Calu3 (cell line): ENCODE measurements at regions not wholly inside any gene's neighbourhood (a gene's known extent, or its start where the extent isn't known, plus 50 kb on each side); places are given as distances from the start of the nearest gene placed in this dataset.

Experiments
- BruUV-seq: library from RNA; stranded (reverse); fragments of 400-500 nt; replicated peaks from 2 replicates; lab custom pipeline; 2021; lab: Mats Ljungman, UMichigan
- CTCF ChIA-PET: fragments of 300-600 bp; sonication (Branson Sonifier 250); formaldehyde crosslinking; loops from one replicate; lab custom pipeline; 2022; ENCODE audit warnings: antibody characterized with exemption; lab: Charles Lee
- DNase-seq: peaks from one replicate; pipeline ENCODE4 v3.0.0; 2022
- H3K27ac Mint-ChIP-seq: one replicate; pipeline ENCODE4 v1.8.0; 2022; ENCODE audit warnings: mixed read lengths; ENCODE audit not compliant: unreplicated experiment
- H3K27me3 Mint-ChIP-seq: one replicate; pipeline ENCODE4 v1.8.0; 2022; ENCODE audit warnings: mixed read lengths; ENCODE audit not compliant: unreplicated experiment
- H3K36me3 Mint-ChIP-seq: one replicate; pipeline ENCODE4 v1.8.0; 2022; ENCODE audit warnings: mild to moderate bottlenecking, moderate library complexity, mixed read lengths; ENCODE audit not compliant: insufficient read depth, unreplicated experiment
- H3K4me1 Mint-ChIP-seq: one replicate; pipeline ENCODE4 v1.8.0; 2022; ENCODE audit warnings: mild to moderate bottlenecking, low read depth, mixed read lengths; ENCODE audit not compliant: unreplicated experiment
- H3K4me3 Mint-ChIP-seq: one replicate; pipeline ENCODE4 v1.8.0; 2022; ENCODE audit warnings: mild to moderate bottlenecking, low read depth, moderate library complexity, mixed read lengths; ENCODE audit not compliant: unreplicated experiment
- H3K9me3 Mint-ChIP-seq: one replicate; pipeline ENCODE4 v1.8.0; 2022; ENCODE audit warnings: low read depth, mixed read lengths; ENCODE audit not compliant: unreplicated experiment
- intact Hi-C: fragments of 100-400 bp; cut with micrococcal nuclease; formaldehyde crosslinking; loops from one replicate; pipeline ENCODE4 v1.10.0; 2022; ENCODE audit not compliant: unreplicated experiment
- TF ChIP-seq, protein P1 (sequence below): fragments of 200-600 bp; IDR thresholded peaks from one replicate; pipeline ENCODE4 v1.8.0; 2022; ENCODE audit warnings: antibody characterized with exemption; ENCODE audit not compliant: unreplicated experiment

DNA sequence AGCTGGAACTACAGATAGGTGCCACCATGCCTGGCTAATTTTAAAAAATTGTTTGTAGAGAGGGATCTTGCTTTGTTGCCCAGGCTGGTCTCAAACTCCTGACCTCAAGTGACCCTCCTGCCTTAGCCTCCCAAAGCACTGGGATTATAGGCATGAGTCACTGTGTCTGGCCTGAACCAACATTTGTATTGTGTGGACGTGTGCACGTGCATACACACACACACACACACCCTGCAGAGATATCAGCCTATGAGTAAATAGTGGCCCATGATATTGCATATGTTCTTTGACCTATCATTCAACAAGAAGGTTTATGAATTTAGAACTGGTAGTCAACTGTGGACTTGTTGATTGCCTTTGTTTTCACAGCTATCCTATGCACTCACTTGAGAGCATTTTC is 161.6 kb downstream of the BAMBI start:
- Mint-ChIP-seq H3K27me3 (no peaks in the 10 kb centered on the region), H3K27ac (no peak overlapping the region), H3K9me3 (peaks cover 3% of the 10 kb centered on the region), H3K4me3 (no peak overlapping the region), H3K4me1 (peaks cover 12% of the 10 kb centered on the region), H3K36me3 (no peaks in the 10 kb centered on the region)
- CTCF ChIA-PET, result interaction anchor here (0.6 kb wide), 2 partner anchors 348 to 1536 kb away, joined by 3 to 8 read pairs; no protein-coding TSS in a partner anchor
- no peak for DNase-seq
- TF ChIP-seq, protein P1, sequence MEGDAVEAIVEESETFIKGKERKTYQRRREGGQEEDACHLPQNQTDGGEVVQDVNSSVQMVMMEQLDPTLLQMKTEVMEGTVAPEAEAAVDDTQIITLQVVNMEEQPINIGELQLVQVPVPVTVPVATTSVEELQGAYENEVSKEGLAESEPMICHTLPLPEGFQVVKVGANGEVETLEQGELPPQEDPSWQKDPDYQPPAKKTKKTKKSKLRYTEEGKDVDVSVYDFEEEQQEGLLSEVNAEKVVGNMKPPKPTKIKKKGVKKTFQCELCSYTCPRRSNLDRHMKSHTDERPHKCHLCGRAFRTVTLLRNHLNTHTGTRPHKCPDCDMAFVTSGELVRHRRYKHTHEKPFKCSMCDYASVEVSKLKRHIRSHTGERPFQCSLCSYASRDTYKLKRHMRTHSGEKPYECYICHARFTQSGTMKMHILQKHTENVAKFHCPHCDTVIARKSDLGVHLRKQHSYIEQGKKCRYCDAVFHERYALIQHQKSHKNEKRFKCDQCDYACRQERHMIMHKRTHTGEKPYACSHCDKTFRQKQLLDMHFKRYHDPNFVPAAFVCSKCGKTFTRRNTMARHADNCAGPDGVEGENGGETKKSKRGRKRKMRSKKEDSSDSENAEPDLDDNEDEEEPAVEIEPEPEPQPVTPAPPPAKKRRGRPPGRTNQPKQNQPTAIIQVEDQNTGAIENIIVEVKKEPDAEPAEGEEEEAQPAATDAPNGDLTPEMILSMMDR, result no peak
- no TSS peak for BruUV-seq
- intact Hi-C loops, result no loop called here

DNA sequence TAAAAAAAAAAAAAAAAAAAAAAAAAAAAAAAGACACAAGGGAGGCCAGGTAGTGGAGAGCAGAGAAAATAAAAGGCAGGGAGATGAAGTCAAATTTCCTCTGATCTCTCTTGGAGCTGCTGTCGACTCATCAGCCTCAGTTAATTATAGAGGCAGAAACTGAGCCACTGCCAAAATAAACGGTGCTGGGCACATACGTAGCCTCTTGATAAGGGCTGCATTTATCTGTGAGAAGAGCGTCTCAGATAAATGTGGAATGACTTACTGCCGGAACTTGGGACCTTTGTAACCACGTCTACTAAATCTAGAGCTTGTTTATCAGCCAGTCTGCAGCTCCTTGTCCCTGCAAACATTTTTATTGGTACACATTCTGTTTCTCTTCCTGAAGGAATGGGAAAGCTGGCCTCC is 162.3 kb downstream of the BAMBI start:
- DNase-seq, result peak; percentile 5
- CTCF ChIA-PET, result interaction anchor here (0.6 kb wide), 3 partner anchors 249 to 1535 kb away, joined by 3 to 8 read pairs (median 6); no protein-coding TSS in a partner anchor
- TF ChIP-seq, protein P1, result no peak
- Mint-ChIP-seq H3K36me3 (no peaks in the 10 kb centered on the region), H3K9me3 (peaks cover 3% of the 10 kb centered on the region), H3K27me3 (no peaks in the 10 kb centered on the region), H3K4me1 (peaks cover 12% of the 10 kb centered on the region), H3K27ac (no peak overlapping the region), H3K4me3 (no peak overlapping the region)
- no TSS peak for BruUV-seq
- intact Hi-C loops, result no loop called here

DNA sequence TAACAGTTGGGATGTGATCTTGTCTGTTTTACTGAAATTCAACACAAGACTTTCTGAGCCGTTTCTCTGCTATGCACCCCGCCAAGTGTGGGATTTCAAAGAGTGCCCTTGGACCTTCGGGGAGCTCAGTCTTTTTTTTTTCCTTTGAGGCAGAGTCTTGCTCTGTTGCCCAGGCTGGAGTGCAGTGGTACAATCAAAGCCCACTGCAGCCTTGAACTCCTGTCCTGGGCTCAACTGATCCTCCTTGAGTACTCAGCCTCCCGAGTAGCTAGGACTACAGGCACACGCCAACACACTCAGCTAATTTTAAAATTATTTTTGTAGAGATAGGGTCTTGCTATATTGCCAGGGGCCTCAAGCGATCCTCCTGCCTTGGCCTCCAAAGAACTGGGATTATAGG is 162.9 kb downstream of the BAMBI start:
- Mint-ChIP-seq H3K4me1 (peaks cover 12% of the 10 kb centered on the region), H3K27ac (no peak overlapping the region), H3K36me3 (no peaks in the 10 kb centered on the region), H3K4me3 (no peak overlapping the region), H3K27me3 (no peaks in the 10 kb centered on the region), H3K9me3 (peaks cover 3% of the 10 kb centered on the region)
- intact Hi-C loops, result no loop called here
- CTCF ChIA-PET, result interaction anchor here (0.6 kb wide), 1 partner anchor 248 kb away, joined by 6 read pairs; no protein-coding TSS in a partner anchor
- TF ChIP-seq, protein P1, result no peak
- DNase-seq, result no peak
- no TSS peak for BruUV-seq

DNA sequence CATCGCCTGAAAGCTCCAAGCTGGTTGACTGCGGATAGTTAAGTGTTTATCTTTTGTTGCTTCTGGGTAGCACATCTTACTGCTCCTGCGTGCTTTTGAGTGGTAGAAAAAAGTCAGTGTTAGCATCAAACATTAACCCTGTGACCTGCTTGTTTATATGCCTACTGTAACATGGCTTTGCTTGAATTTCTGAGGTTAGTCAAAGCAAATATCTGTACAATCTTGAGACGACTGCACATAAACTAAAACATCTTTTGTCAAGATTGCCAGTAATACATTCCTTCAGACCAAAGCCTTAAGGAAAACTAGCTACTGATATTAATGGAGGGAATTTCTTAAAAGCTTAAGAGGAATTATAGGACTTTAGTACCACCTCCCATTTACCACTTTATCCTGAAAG is 163.7 kb downstream of the BAMBI start:
- intact Hi-C loops, result no loop called here
- H3K4me3 Mint-ChIP-seq, result no peak overlapping the region
- H3K27me3 Mint-ChIP-seq, result no peaks in the 10 kb centered on the region
- H3K36me3 Mint-ChIP-seq, result no peaks in the 10 kb centered on the region
- DNase-seq, result no peak
- CTCF ChIA-PET, result interaction anchor here (0.6 kb wide), 1 partner anchor 419 kb away, joined by 11 read pairs; no protein-coding TSS in a partner anchor
- no peak overlapping the region for H3K27ac Mint-ChIP-seq
- H3K4me1 Mint-ChIP-seq, result peaks cover 12% of the 10 kb centered on the region
- H3K9me3 Mint-ChIP-seq, result peaks cover 3% of the 10 kb centered on the region
- TF ChIP-seq, protein P1, result no peak
- no TSS peak for BruUV-seq
